ENCODE measurements at regions not wholly inside any gene's neighbourhood (a gene's known extent, or its start where the extent isn't known, plus 50 kb on each side); places are given as distances from the start of the nearest gene placed in this dataset.

DNA sequence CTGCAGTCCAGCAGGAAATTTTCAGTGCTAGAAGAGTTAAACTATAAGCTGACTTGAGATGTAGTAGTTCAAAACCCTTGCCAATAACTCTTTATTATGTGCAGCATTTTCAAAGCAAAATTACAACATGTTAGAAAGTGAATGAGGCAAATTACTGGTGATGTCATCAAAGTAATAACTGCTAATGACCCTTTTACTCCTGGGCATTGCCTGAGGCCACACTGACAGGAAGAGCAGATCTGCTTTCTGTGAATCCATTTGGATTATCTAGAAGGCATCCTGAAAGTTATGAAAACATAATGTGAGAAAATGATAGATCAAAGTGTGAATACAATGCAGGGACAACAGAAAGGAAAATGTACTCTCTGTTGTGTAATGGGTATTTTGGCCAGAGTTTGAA is 139.6 kb upstream of the TRIB2 start:
- Mint-ChIP-seq H3K27ac (no peak overlapping the region), H3K36me3 (ENCODE audit: low read depth) (no peaks in the 10 kb centered on the region), H3K4me3 (no peak overlapping the region), H3K27me3 (no peaks in the 10 kb centered on the region), H3K9me3 (no peaks in the 10 kb centered on the region), H3K4me1 (ENCODE audit: low read depth) (no peaks in the 10 kb centered on the region)
- CTCF ChIA-PET: interaction anchor here (1.3 to 1.6 kb wide), 2 partner anchors 33 to 41 kb away, joined by 3 read pairs; no protein-coding TSS in a partner anchor
- intact Hi-C loops (cut with micrococcal nuclease): no loop called here
- DNase-seq (no peak), ATAC-seq (no peak)
- POLR2A ChIA-PET: no interaction called here
- TF ChIP-seq, protein P1, sequence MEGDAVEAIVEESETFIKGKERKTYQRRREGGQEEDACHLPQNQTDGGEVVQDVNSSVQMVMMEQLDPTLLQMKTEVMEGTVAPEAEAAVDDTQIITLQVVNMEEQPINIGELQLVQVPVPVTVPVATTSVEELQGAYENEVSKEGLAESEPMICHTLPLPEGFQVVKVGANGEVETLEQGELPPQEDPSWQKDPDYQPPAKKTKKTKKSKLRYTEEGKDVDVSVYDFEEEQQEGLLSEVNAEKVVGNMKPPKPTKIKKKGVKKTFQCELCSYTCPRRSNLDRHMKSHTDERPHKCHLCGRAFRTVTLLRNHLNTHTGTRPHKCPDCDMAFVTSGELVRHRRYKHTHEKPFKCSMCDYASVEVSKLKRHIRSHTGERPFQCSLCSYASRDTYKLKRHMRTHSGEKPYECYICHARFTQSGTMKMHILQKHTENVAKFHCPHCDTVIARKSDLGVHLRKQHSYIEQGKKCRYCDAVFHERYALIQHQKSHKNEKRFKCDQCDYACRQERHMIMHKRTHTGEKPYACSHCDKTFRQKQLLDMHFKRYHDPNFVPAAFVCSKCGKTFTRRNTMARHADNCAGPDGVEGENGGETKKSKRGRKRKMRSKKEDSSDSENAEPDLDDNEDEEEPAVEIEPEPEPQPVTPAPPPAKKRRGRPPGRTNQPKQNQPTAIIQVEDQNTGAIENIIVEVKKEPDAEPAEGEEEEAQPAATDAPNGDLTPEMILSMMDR (IDR thresholded peaks at IDR 0.05): no peak

DNA sequence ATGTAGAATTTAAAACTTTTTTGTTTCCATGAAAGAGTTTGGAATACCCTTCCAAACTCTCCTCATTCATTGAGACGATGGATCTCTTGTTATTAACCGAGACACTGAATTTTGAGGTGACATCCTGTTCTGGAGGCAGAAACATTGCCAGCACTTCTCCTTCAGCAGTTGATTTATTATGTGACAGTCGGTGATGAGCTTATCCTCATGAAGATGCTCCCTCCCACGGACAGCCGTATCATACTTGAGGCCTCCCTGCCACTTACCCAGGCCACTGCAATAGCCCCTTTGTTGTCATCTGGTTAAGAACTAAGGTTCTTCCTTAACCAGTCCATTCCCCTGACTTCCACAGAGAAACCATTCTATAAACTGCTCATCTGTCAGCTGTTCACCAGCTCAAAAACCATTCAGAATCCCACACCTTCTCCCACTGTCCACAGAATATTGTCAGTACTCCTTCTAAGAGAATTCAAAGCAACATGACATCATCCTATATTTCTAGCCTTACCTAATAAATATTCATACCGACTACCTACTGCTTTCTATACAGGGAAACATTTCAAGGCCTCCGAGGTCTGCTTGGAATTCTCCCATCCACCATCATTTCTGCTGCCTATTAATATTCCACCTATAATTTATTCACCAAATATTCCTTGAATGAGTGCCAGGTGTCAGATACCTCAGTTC is 139.0 kb upstream of the TRIB2 start:
- no peak for DNase-seq
- no peak for ATAC-seq
- no peaks in the 10 kb centered on the region for H3K9me3 Mint-ChIP-seq
- H3K4me3 Mint-ChIP-seq: no peak overlapping the region
- no peaks in the 10 kb centered on the region for H3K27me3 Mint-ChIP-seq
- TF ChIP-seq, protein P1 (IDR thresholded peaks at IDR 0.05): no peak
- no peak overlapping the region for H3K27ac Mint-ChIP-seq
- POLR2A ChIA-PET: no interaction called here
- intact Hi-C loops (cut with micrococcal nuclease): no loop called here
- no peaks in the 10 kb centered on the region for H3K36me3 Mint-ChIP-seq (ENCODE audit: low read depth)
- no peaks in the 10 kb centered on the region for H3K4me1 Mint-ChIP-seq (ENCODE audit: low read depth)
- CTCF ChIA-PET: interaction anchor here (0.9 to 1.6 kb wide), 2 partner anchors 32 to 63 kb away, joined by 3 read pairs; no protein-coding TSS in a partner anchor

DNA sequence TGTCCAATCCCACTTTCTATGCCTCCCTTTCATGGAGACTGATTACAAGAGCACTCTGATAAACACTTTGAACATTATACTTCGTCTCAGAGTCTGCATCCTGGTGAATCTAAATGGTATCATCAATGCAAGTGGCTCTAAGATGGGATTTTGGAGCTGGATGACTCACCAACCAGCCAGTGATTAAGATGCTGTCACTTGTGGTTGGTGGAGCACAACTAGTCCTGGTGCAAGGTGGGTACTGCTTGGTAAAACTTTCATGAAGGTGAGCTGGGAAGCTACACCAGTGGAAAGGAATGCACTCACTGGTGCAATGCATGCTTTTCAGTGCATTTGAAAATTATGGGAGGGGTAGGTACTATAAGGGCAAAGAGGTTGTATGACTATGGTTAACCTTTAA is 137.7 kb upstream of the TRIB2 start:
- DNase-seq: peak; percentile 5
- ATAC-seq: no peak
- Mint-ChIP-seq H3K27ac (no peak overlapping the region), H3K4me3 (no peak overlapping the region), H3K4me1 (ENCODE audit: low read depth) (no peaks in the 10 kb centered on the region), H3K36me3 (ENCODE audit: low read depth) (no peaks in the 10 kb centered on the region), H3K9me3 (no peaks in the 10 kb centered on the region), H3K27me3 (no peaks in the 10 kb centered on the region)
- TF ChIP-seq, protein P1 (IDR thresholded peaks at IDR 0.05): no peak
- ChIA-PET POLR2A (no interaction called here), CTCF (no interaction called here)
- intact Hi-C loops (cut with micrococcal nuclease): no loop called here

DNA sequence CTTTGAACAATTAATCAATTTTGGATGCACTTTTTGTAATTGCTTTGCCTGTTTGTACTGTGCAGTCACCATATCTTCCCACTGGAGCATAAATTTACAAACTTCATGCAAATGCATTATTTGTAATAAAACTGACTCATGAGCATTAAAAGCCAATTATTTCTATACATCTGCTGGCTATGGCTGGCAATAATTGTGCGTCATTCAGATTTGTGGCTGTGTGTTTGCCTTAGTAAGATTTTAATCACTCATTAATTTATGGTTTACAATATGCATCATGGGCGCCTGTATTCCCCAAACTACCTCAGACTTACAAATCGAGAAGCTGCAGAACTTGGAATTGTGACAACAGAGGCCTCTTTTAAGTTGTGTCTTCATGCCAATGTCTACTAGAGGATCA is 132.4 kb upstream of the TRIB2 start:
- Mint-ChIP-seq H3K36me3 (ENCODE audit: low read depth) (no peaks in the 10 kb centered on the region), H3K27ac (no peak overlapping the region), H3K4me3 (no peak overlapping the region), H3K4me1 (ENCODE audit: low read depth) (peaks cover 24% of the 10 kb centered on the region), H3K27me3 (no peaks in the 10 kb centered on the region), H3K9me3 (no peaks in the 10 kb centered on the region)
- no peak for DNase-seq
- ChIA-PET CTCF (no interaction called here), POLR2A (no interaction called here)
- no peak for ATAC-seq
- TF ChIP-seq, protein P1 (IDR thresholded peaks at IDR 0.05): no peak
- intact Hi-C loops (cut with micrococcal nuclease): loop anchor here (5.0 kb wide), 1 partner anchor 93 kb away; no protein-coding TSS in a partner anchor

DNA sequence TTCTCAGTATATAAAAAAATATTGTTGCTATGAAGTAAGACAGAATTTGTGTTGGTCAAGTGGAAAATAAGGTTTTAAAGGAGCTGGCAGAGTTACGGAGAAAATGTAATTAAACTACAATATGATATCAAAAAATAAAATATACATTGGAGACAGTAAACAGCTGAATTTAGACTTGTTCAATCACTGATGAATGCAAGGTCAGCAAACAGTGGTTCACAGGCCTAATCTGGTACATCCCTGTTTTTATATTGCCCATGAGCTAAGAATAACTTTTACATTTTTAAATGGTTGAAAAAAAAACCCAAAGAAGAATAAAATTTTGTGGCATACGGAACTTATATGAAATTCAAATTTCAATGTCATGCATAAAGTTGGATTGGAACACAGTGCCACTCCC is 131.0 kb upstream of the TRIB2 start:
- Mint-ChIP-seq H3K27me3 (no peaks in the 10 kb centered on the region), H3K27ac (no peak overlapping the region), H3K4me3 (no peak overlapping the region), H3K4me1 (ENCODE audit: low read depth) (peaks cover 34% of the 10 kb centered on the region), H3K9me3 (no peaks in the 10 kb centered on the region), H3K36me3 (ENCODE audit: low read depth) (no peaks in the 10 kb centered on the region)
- TF ChIP-seq, protein P1 (IDR thresholded peaks at IDR 0.05): no peak
- ATAC-seq: no peak
- no peak for DNase-seq
- POLR2A ChIA-PET: no interaction called here
- intact Hi-C loops (cut with micrococcal nuclease): no loop called here
- CTCF ChIA-PET: no interaction called here

Data from activated CD8-positive, alpha-beta T cell treated with anti-CD3 and anti-CD28 coated beads for 36 hours (primary cell).